IMR-90 (cell line): ENCODE measurements at regions not wholly inside any gene's neighbourhood (a gene's known extent, or its start where the extent isn't known, plus 50 kb on each side); places are given as distances from the start of the nearest gene placed in this dataset.

Experiments used
- ATAC-seq: fragments of 200-7000 bp; cut with Tn5 transposase; 2 replicates; pipeline ENCODE4 v1.9.1; 2020; ENCODE audit warnings: low read depth, mild to moderate bottlenecking, moderate library complexity
- BruUV-seq: library from RNA; stranded (reverse); fragments of 400-500 nt; replicated peaks from 2 replicates; lab custom pipeline; 2021; lab: Mats Ljungman, UMichigan
- CTCF ChIA-PET: fragments of 300-600 bp; formaldehyde crosslinking; extraction: SDS; loops from one replicate; lab custom pipeline; 2021; ENCODE audit warnings: antibody characterized with exemption; lab: Yijun Ruan, JAX
- POLR2A ChIA-PET: fragments of 300-600 bp; sonication (Branson Sonifier 250); formaldehyde crosslinking; loops from one replicate; lab custom pipeline; 2022; ENCODE audit warnings: antibody characterized with exemption; ENCODE audit not compliant: unreplicated experiment; lab: Charles Lee
- DNase-seq: peaks from one replicate; pipeline ENCODE4 v3.0.0; 2013
- H2AFZ ChIP-seq: replicated peaks from 2 replicates; pipeline ENCODE3; 2013; ENCODE audit warnings: low read length, mild to moderate bottlenecking; ENCODE audit not compliant: poor library complexity
- H2AK5ac ChIP-seq: 2 replicates; pipeline ENCODE4 v1.6.1; 2013; ENCODE audit warnings: low read depth, low read length, inconsistent platforms
- H2AK9ac ChIP-seq: replicated peaks from 2 replicates; pipeline ENCODE3; 2013; ENCODE audit warnings: mild to moderate bottlenecking, low read depth, low read length, moderate library complexity; ENCODE audit not compliant: poor library complexity
- H2BK120ac ChIP-seq: 2 replicates; pipeline ENCODE4 v1.6.1; 2013; ENCODE audit warnings: low read depth, low read length, inconsistent platforms
- H2BK15ac ChIP-seq: 3 replicates; pipeline ENCODE4 v1.6.1; 2013; ENCODE audit warnings: low read depth, low read length, inconsistent platforms
- H2BK20ac ChIP-seq: 2 replicates; pipeline ENCODE4 v1.6.1; 2013; ENCODE audit warnings: low read depth, mild to moderate bottlenecking, inconsistent platforms, low read length, moderate library complexity
- H2BK5ac ChIP-seq: 2 replicates; pipeline ENCODE4 v1.6.1; 2013; ENCODE audit warnings: mild to moderate bottlenecking, low read depth, low read length, inconsistent platforms; ENCODE audit not compliant: poor library complexity, severe bottlenecking
- H3K14ac ChIP-seq: replicated peaks from 2 replicates; pipeline ENCODE4 v1.6.1; 2013; ENCODE audit warnings: low read depth, low read length, inconsistent platforms
- H3K18ac ChIP-seq: 2 replicates; pipeline ENCODE4 v1.6.1; 2013; ENCODE audit warnings: low read depth, low read length, control low read depth
- H3K23ac ChIP-seq: 2 replicates; pipeline ENCODE4 v1.6.1; 2013; ENCODE audit warnings: low read depth, low read length, inconsistent platforms
- H3K27ac ChIP-seq: 2 replicates; pipeline ENCODE4 v1.5.1; 2013; ENCODE audit warnings: mild to moderate bottlenecking, control low read depth, low read length; ENCODE audit not compliant: insufficient read depth
- H3K27me3 ChIP-seq: 2 replicates; pipeline ENCODE4 v1.6.1; 2013; ENCODE audit warnings: low read length; ENCODE audit not compliant: control insufficient read depth, insufficient read depth
- H3K36me3 ChIP-seq: 2 replicates; pipeline ENCODE4 v1.6.1; 2013; ENCODE audit warnings: low read length, mixed read lengths; ENCODE audit not compliant: control insufficient read depth, insufficient read depth
- H3K4ac ChIP-seq: 2 replicates; pipeline ENCODE4 v1.6.1; 2013; ENCODE audit warnings: low read depth, low read length, inconsistent platforms
- H3K4me1 ChIP-seq: 2 replicates; pipeline ENCODE4 v1.6.1; 2013; ENCODE audit warnings: low read length, mixed read lengths; ENCODE audit not compliant: control insufficient read depth, insufficient read depth
- H3K4me2 ChIP-seq: 2 replicates; pipeline ENCODE4 v1.6.1; 2013; ENCODE audit warnings: low read depth, mild to moderate bottlenecking, control low read depth, low read length, moderate library complexity
- H3K4me3 ChIP-seq: 2 replicates; pipeline ENCODE4 v1.5.1; 2013; ENCODE audit warnings: low read depth, mild to moderate bottlenecking, control low read depth, low read length, moderate library complexity; ENCODE audit not compliant: insufficient read depth
- H3K56ac ChIP-seq: 2 replicates; pipeline ENCODE4 v1.6.1; 2013; ENCODE audit warnings: low read length, inconsistent platforms; ENCODE audit not compliant: insufficient read depth; ENCODE audit errors: extremely low read depth
- H3K79me1 ChIP-seq, 2 experiments: 2 replicates each; pipeline ENCODE4 v1.6.1; 2013; ENCODE audit warnings: low read length in 2 of 2, inconsistent platforms in 1 of 2, low read depth in 1 of 2
- H3K9ac ChIP-seq: 2 replicates; pipeline ENCODE4 v1.6.1; 2013; ENCODE audit warnings: low read depth, low read length, control low read depth
- H3K9me1 ChIP-seq: 2 replicates; pipeline ENCODE4 v1.6.1; 2013; ENCODE audit warnings: low read length, inconsistent platforms; ENCODE audit not compliant: insufficient read depth
- H3K9me3 ChIP-seq: 2 replicates; pipeline ENCODE4 v1.6.1; 2013; ENCODE audit warnings: low read length; ENCODE audit not compliant: control insufficient read depth, insufficient read depth
- H4K20me1 ChIP-seq: 2 replicates; pipeline ENCODE4 v1.6.1; 2013; ENCODE audit warnings: low read length, inconsistent platforms; ENCODE audit not compliant: insufficient read depth
- H4K5ac ChIP-seq: 2 replicates; pipeline ENCODE4 v1.6.1; 2013; ENCODE audit warnings: mild to moderate bottlenecking, low read depth, low read length, control low read depth
- H4K8ac ChIP-seq, 2 experiments: 2 replicates each; pipeline ENCODE4 v1.6.1; 2013; ENCODE audit warnings: low read depth in 2 of 2, low read length in 2 of 2, control low read depth in 1 of 2, inconsistent platforms in 1 of 2
- H4K91ac ChIP-seq: 2 replicates; pipeline ENCODE4 v1.6.1; 2013; ENCODE audit warnings: low read depth, low read length, inconsistent platforms; ENCODE audit not compliant: insufficient read depth
- ELK1 ChIP-seq: fragments of 150-350 bp; IDR thresholded peaks from 2 replicates; pipeline ENCODE4 v1.6.1; 2016; ENCODE audit warnings: low read depth, mild to moderate bottlenecking, low read length, moderate library complexity, borderline replicate concordance
- NFE2L2 ChIP-seq: fragments of 150-350 bp; IDR thresholded peaks from 2 replicates; pipeline ENCODE4 v1.6.1; 2016; ENCODE audit warnings: low read depth, mild to moderate bottlenecking, low read length
- RAD21 ChIP-seq: IDR thresholded peaks from 2 replicates; pipeline ENCODE4 v1.6.1; 2012; ENCODE audit warnings: low read length, improper control_type of control experiment
- USF2 ChIP-seq: fragments of 150-350 bp; IDR thresholded peaks from 2 replicates; pipeline ENCODE4 v1.6.1; 2017; ENCODE audit warnings: mild to moderate bottlenecking, antibody characterized with exemption, low read length, low read depth
- WGBS, 2 experiments: methylation state at CpG; one replicate each; pipeline versions ENCODE4 v1.1.5 to v1.1.7; 2013; ENCODE audit warnings: missing lambda C conversion rate in 2 of 2; ENCODE audit not compliant: insufficient read length in 1 of 2; ENCODE audit errors: extremely low coverage in 2 of 2; 5-methylcytosine and 5-hydroxymethylcytosine counted together
- dilution Hi-C: fragments of 300-500 bp; cut with HindIII; formaldehyde crosslinking; loops from one replicate; pipeline ENCODE4 v1.14.3; 2018; ENCODE audit warnings: low sequenced_read_pairs; ENCODE audit not compliant: unreplicated experiment
- in situ Hi-C: fragments of 300-500 bp; cut with MboI; formaldehyde crosslinking; loops from 3 replicates; pipeline ENCODE4 v1.14.3; 2019; ENCODE audit warnings: low sequenced_read_pairs, inconsistent platforms, mixed read lengths
- intact Hi-C: fragments of 100-400 bp; cut with micrococcal nuclease; formaldehyde crosslinking; loops from 2 replicates; pipeline ENCODE4 v1.10.0; 2022

- Histone ChIP-seq H3K79me1 (no peaks in the 10 kb centered on the region), H3K4ac (no peak overlapping the region), H4K8ac (no peak overlapping the region), H3K9ac (no peak overlapping the region), H4K91ac (no peak overlapping the region), H3K56ac (no peak overlapping the region), H3K27ac (no peak overlapping the region), H3K27me3 (no peaks in the 10 kb centered on the region), H2AK5ac (no peak overlapping the region), H3K4me2 (no peak overlapping the region), H4K20me1 (no peaks in the 10 kb centered on the region), H3K18ac (no peak overlapping the region), H3K36me3 (no peaks in the 10 kb centered on the region), H3K4me1 (no peaks in the 10 kb centered on the region), H2AK9ac (no peak overlapping the region), H2BK15ac (no peak overlapping the region), H3K9me3 (peaks cover 44% of the 10 kb centered on the region), H2BK120ac (no peak overlapping the region), H3K4me3 (no peak overlapping the region), H3K14ac (no peak overlapping the region), H2AFZ (no peak overlapping the region), H2BK20ac (no peak overlapping the region), H4K5ac (no peak overlapping the region), H2BK5ac (no peak overlapping the region), H3K23ac (no peak overlapping the region), H3K9me1 (no peaks in the 10 kb centered on the region)
- no TSS peak for BruUV-seq
- no CpG with 5 or more reads among the region's 5 CpGs for WGBS, 2 experiments
- dilution Hi-C loops (no loop called here), intact Hi-C loops (no loop called here), in situ Hi-C loops (no loop called here)
- CTCF ChIA-PET: no interaction called here
- POLR2A ChIA-PET: no interaction called here
- TF ChIP-seq ELK1 (no peak), RAD21 (no peak), NFE2L2 (no peak), USF2 (no peak)
- ATAC-seq (no peak), DNase-seq (no peak)
These were observed 189.4 kb upstream of the TCERG1L start for GRCh38 chr10:131500892-131501291.
